ENCODE measurements at regions not wholly inside any gene's neighbourhood (a gene's known extent, or its start where the extent isn't known, plus 50 kb on each side); places are given as distances from the start of the nearest gene placed in this dataset.

- no peak overlapping the region for H3K4me3 ChIP-seq (ENCODE audit: low read depth, low read length)
- TF ChIP-seq, protein P1, sequence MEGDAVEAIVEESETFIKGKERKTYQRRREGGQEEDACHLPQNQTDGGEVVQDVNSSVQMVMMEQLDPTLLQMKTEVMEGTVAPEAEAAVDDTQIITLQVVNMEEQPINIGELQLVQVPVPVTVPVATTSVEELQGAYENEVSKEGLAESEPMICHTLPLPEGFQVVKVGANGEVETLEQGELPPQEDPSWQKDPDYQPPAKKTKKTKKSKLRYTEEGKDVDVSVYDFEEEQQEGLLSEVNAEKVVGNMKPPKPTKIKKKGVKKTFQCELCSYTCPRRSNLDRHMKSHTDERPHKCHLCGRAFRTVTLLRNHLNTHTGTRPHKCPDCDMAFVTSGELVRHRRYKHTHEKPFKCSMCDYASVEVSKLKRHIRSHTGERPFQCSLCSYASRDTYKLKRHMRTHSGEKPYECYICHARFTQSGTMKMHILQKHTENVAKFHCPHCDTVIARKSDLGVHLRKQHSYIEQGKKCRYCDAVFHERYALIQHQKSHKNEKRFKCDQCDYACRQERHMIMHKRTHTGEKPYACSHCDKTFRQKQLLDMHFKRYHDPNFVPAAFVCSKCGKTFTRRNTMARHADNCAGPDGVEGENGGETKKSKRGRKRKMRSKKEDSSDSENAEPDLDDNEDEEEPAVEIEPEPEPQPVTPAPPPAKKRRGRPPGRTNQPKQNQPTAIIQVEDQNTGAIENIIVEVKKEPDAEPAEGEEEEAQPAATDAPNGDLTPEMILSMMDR (IDR thresholded peaks at IDR 0.05), result no peak
- no peaks in the 10 kb centered on the region for H3K4me1 ChIP-seq
- no peak overlapping the region for H3K27ac ChIP-seq
- no peak overlapping the region for H2AFZ ChIP-seq
- H3K4me2 ChIP-seq (ENCODE audit: low read length), result no peak overlapping the region
- no peaks in the 10 kb centered on the region for H3K9me3 ChIP-seq (ENCODE audit: control insufficient read depth, low read length)
- no peaks in the 10 kb centered on the region for H3K79me2 ChIP-seq
- H3K36me3 ChIP-seq (ENCODE audit: control insufficient read depth, insufficient read depth, low read length), result no peaks in the 10 kb centered on the region
- no peak overlapping the region for H3K9ac ChIP-seq
- H3K27me3 ChIP-seq (ENCODE audit: control insufficient read depth, insufficient read depth, low read length), result no peaks in the 10 kb centered on the region
Measured at GRCh38 chr1:13943055-13943454, 243.1 kb downstream of the PRDM2 start.

DNA sequence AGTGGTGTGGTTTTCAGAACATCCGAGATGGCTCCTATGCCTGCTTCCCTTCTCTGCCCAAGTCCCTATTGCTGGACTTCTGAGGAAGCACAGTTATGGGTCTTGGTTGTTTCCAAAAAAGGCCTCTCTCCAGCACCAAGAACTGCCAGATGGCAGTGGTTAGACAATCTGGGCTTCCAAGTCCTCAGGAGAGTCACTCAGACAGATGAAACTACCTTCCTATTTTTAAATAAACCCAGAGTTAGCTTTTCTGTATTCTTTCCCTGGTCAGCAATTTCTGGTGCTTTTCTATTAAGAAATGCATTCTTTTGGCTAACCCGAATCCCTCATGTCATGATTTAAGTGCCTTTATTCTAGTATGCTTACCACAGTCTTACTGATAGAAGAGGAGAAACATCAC is 245.9 kb downstream of the PRDM2 start:
- no peaks in the 10 kb centered on the region for H3K79me2 ChIP-seq
- no peaks in the 10 kb centered on the region for H3K36me3 ChIP-seq (ENCODE audit: control insufficient read depth, insufficient read depth, low read length)
- H3K4me1 ChIP-seq, result no peaks in the 10 kb centered on the region
- no peaks in the 10 kb centered on the region for H3K27me3 ChIP-seq (ENCODE audit: control insufficient read depth, insufficient read depth, low read length)
- TF ChIP-seq, protein P1 (IDR thresholded peaks at IDR 0.05), result no peak
- H3K27ac ChIP-seq, result no peak overlapping the region
- H2AFZ ChIP-seq, result no peak overlapping the region
- H3K9ac ChIP-seq, result no peak overlapping the region
- no peaks in the 10 kb centered on the region for H3K9me3 ChIP-seq (ENCODE audit: control insufficient read depth, low read length)
- H3K4me2 ChIP-seq (ENCODE audit: low read length), result no peak overlapping the region
- no peak overlapping the region for H3K4me3 ChIP-seq (ENCODE audit: low read depth, low read length)

- H3K4me1 ChIP-seq, result no peaks in the 10 kb centered on the region
- H3K27ac ChIP-seq, result no peak overlapping the region
- no peaks in the 10 kb centered on the region for H3K27me3 ChIP-seq (ENCODE audit: control insufficient read depth, insufficient read depth, low read length)
- no peaks in the 10 kb centered on the region for H3K79me2 ChIP-seq
- H3K36me3 ChIP-seq (ENCODE audit: control insufficient read depth, insufficient read depth, low read length), result no peaks in the 10 kb centered on the region
- no peak overlapping the region for H3K4me2 ChIP-seq (ENCODE audit: low read length)
- no peak overlapping the region for H3K9ac ChIP-seq
- no peaks in the 10 kb centered on the region for H3K9me3 ChIP-seq (ENCODE audit: control insufficient read depth, low read length)
- H3K4me3 ChIP-seq (ENCODE audit: low read depth, low read length), result no peak overlapping the region
- TF ChIP-seq, protein P1 (IDR thresholded peaks at IDR 0.05), result no peak
- H2AFZ ChIP-seq, result no peak overlapping the region
Measured at GRCh38 chr1:13947658-13948057, 247.7 kb downstream of the PRDM2 start.

GRCh38 chr1:13948396-13948795 is 248.4 kb downstream of the PRDM2 start:
- Histone ChIP-seq H3K4me2 (ENCODE audit: low read length) (no peak overlapping the region), H3K27ac (peak overlapping the region; percentile 19), H3K4me1 (no peaks in the 10 kb centered on the region), H3K27me3 (ENCODE audit: control insufficient read depth, insufficient read depth, low read length) (no peaks in the 10 kb centered on the region), H3K9ac (no peak overlapping the region), H3K9me3 (ENCODE audit: control insufficient read depth, low read length) (no peaks in the 10 kb centered on the region), H3K36me3 (ENCODE audit: control insufficient read depth, insufficient read depth, low read length) (no peaks in the 10 kb centered on the region), H3K4me3 (ENCODE audit: low read depth, low read length) (no peak overlapping the region), H2AFZ (no peak overlapping the region), H3K79me2 (no peaks in the 10 kb centered on the region)
- TF ChIP-seq, protein P1 (IDR thresholded peaks at IDR 0.05), result no peak

- H3K27ac ChIP-seq, result no peak overlapping the region
- no peak overlapping the region for H3K4me3 ChIP-seq (ENCODE audit: low read depth, low read length)
- no peaks in the 10 kb centered on the region for H3K36me3 ChIP-seq (ENCODE audit: control insufficient read depth, insufficient read depth, low read length)
Measured at GRCh38 chr1:13948888-13949391, 249.0 kb downstream of the PRDM2 start.

More at GRCh38 chr1:13948888-13949391, 249.0 kb downstream of the PRDM2 start:
- H3K79me2 ChIP-seq, result no peaks in the 10 kb centered on the region
- H3K27me3 ChIP-seq (ENCODE audit: control insufficient read depth, insufficient read depth, low read length), result no peaks in the 10 kb centered on the region
- H3K4me1 ChIP-seq, result no peaks in the 10 kb centered on the region
- no peak overlapping the region for H3K4me2 ChIP-seq (ENCODE audit: low read length)
- H3K9me3 ChIP-seq (ENCODE audit: control insufficient read depth, low read length), result no peaks in the 10 kb centered on the region
- no peak overlapping the region for H3K9ac ChIP-seq
- no peak overlapping the region for H2AFZ ChIP-seq
- TF ChIP-seq, protein P1 (IDR thresholded peaks at IDR 0.05), result no peak

Measured in parathyroid adenoma (tissue), 2 donors.